ENCODE measurements at regions not wholly inside any gene's neighbourhood (a gene's known extent, or its start where the extent isn't known, plus 50 kb on each side); places are given as distances from the start of the nearest gene placed in this dataset.

GRCh38 chr1:57881639-57882038 lies 457.8 kb upstream of the DAB1 start:
- peaks cover 0 to 2% (median 0%) of the 10 kb centered on the region in 3 donors for H3K27me3 ChIP-seq (ENCODE audit: control insufficient read depth in 3 of 3, insufficient read depth in 3 of 3, low read length in 3 of 3)
- no peaks in the 10 kb centered on the region for H3K36me3 ChIP-seq (ENCODE audit: control insufficient read depth in 3 of 3, insufficient read depth in 2 of 3, low read depth in 1 of 3, low read length in 3 of 3)
- 69 to 85% (median 77%) methylated on average over 2 of the region's 2 CpGs for WGBS, 3 donors
- no peaks in the 10 kb centered on the region for H3K4me1 ChIP-seq (ENCODE audit: control insufficient read depth in 3 of 3, insufficient read depth in 2 of 3, low read depth in 1 of 3, low read length in 2 of 3)
- H3K4me3 ChIP-seq (ENCODE audit: low read depth in 1 of 3, low read length in 3 of 3): no peak overlapping the region
- no peaks in the 10 kb centered on the region for H3K9me3 ChIP-seq (ENCODE audit: control insufficient read depth in 2 of 2, insufficient read depth in 1 of 2, low read depth in 1 of 2, low read length in 1 of 2)
- FAIRE-seq (no peak), DNase-seq (no peak)
- no peak overlapping the region for H3K27ac ChIP-seq (ENCODE audit: low read depth in 1 of 3, low read length in 2 of 3)

- no peaks in the 10 kb centered on the region for H3K4me1 ChIP-seq (ENCODE audit: control insufficient read depth in 3 of 3, insufficient read depth in 2 of 3, low read depth in 1 of 3, low read length in 2 of 3)
- DNase-seq (no peak), FAIRE-seq (no peak)
- no peak overlapping the region for H3K27ac ChIP-seq (ENCODE audit: low read depth in 1 of 3, low read length in 2 of 3)
- H3K36me3 ChIP-seq (ENCODE audit: control insufficient read depth in 3 of 3, insufficient read depth in 2 of 3, low read depth in 1 of 3, low read length in 3 of 3): no peaks in the 10 kb centered on the region
- no peaks in the 10 kb centered on the region for H3K9me3 ChIP-seq (ENCODE audit: control insufficient read depth in 2 of 2, insufficient read depth in 1 of 2, low read depth in 1 of 2, low read length in 1 of 2)
- H3K4me3 ChIP-seq (ENCODE audit: low read depth in 1 of 3, low read length in 3 of 3): no peak overlapping the region
- WGBS, 3 donors: 72 to 76% (median 74%) methylated on average over 3 of the region's 3 CpGs
- H3K27me3 ChIP-seq (ENCODE audit: control insufficient read depth in 3 of 3, insufficient read depth in 3 of 3, low read length in 3 of 3): peaks cover 0 to 2% (median 2%) of the 10 kb centered on the region in 3 donors
These were observed 455.8 kb upstream of the DAB1 start for GRCh38 chr1:57879700-57880099.

GRCh38 chr1:57874418-57874877 lies 450.6 kb upstream of the DAB1 start:
- 3 to 35% (median 26%) methylated on average over 2 of the region's 2 CpGs for WGBS, 3 donors
- Histone ChIP-seq H3K4me1 (ENCODE audit: control insufficient read depth in 3 of 3, insufficient read depth in 2 of 3, low read depth in 1 of 3, low read length in 2 of 3) (peaks cover 0 to under 1% (median 0%) of the 10 kb centered on the region in 3 donors), H3K9me3 (ENCODE audit: control insufficient read depth in 2 of 2, insufficient read depth in 1 of 2, low read depth in 1 of 2, low read length in 1 of 2) (peaks cover 0 to 4% of the 10 kb centered on the region in 2 donors), H3K27me3 (ENCODE audit: control insufficient read depth in 3 of 3, insufficient read depth in 3 of 3, low read length in 3 of 3) (peaks cover 0 to 2% (median 0%) of the 10 kb centered on the region in 3 donors), H3K36me3 (ENCODE audit: control insufficient read depth in 3 of 3, insufficient read depth in 2 of 3, low read depth in 1 of 3, low read length in 3 of 3) (no peaks in the 10 kb centered on the region), H3K27ac (ENCODE audit: low read depth in 1 of 3, low read length in 2 of 3) (no peak overlapping the region), H3K4me3 (ENCODE audit: low read depth in 1 of 3, low read length in 3 of 3) (no peak overlapping the region)
- no peak for FAIRE-seq
- peak in 1 of 2 donors; percentile 30 for DNase-seq

- H3K4me3 ChIP-seq (ENCODE audit: low read depth in 1 of 3, low read length in 3 of 3): no peak overlapping the region
- no peaks in the 10 kb centered on the region for H3K36me3 ChIP-seq (ENCODE audit: control insufficient read depth in 3 of 3, insufficient read depth in 2 of 3, low read depth in 1 of 3, low read length in 3 of 3)
- no peak overlapping the region for H3K27ac ChIP-seq (ENCODE audit: low read depth in 1 of 3, low read length in 2 of 3)
- FAIRE-seq (no peak), DNase-seq (no peak)
- H3K9me3 ChIP-seq (ENCODE audit: control insufficient read depth in 2 of 2, insufficient read depth in 1 of 2, low read depth in 1 of 2, low read length in 1 of 2): peaks cover 0 to 4% of the 10 kb centered on the region in 2 donors
- H3K27me3 ChIP-seq (ENCODE audit: control insufficient read depth in 3 of 3, insufficient read depth in 3 of 3, low read length in 3 of 3): peaks cover 0 to 2% (median 0%) of the 10 kb centered on the region in 3 donors
- peaks cover 0 to 7% (median 0%) of the 10 kb centered on the region in 3 donors for H3K4me1 ChIP-seq (ENCODE audit: control insufficient read depth in 3 of 3, insufficient read depth in 2 of 3, low read depth in 1 of 3, low read length in 2 of 3)
These were observed 449.1 kb upstream of the DAB1 start for GRCh38 chr1:57872913-57873312.

- DNase-seq: peak; percentile 16 to 44
- H3K36me3 ChIP-seq (ENCODE audit: control insufficient read depth in 3 of 3, insufficient read depth in 2 of 3, low read depth in 1 of 3, low read length in 3 of 3): no peaks in the 10 kb centered on the region
- no peaks in the 10 kb centered on the region for H3K27me3 ChIP-seq (ENCODE audit: control insufficient read depth in 3 of 3, insufficient read depth in 3 of 3, low read length in 3 of 3)
- peaks cover 0 to 18% (median 3%) of the 10 kb centered on the region in 3 donors for H3K4me1 ChIP-seq (ENCODE audit: control insufficient read depth in 3 of 3, insufficient read depth in 2 of 3, low read depth in 1 of 3, low read length in 2 of 3)
- no peak for FAIRE-seq
- 16 to 47% (median 20%) methylated on average over 1 of the region's 1 CpG for WGBS, 3 donors
- H3K4me3 ChIP-seq (ENCODE audit: low read depth in 1 of 3, low read length in 3 of 3): no peak overlapping the region
- H3K27ac ChIP-seq (ENCODE audit: low read depth in 1 of 3, low read length in 2 of 3): no peak overlapping the region
- H3K9me3 ChIP-seq (ENCODE audit: control insufficient read depth in 2 of 2, insufficient read depth in 1 of 2, low read depth in 1 of 2, low read length in 1 of 2): peaks cover 0 to 8% of the 10 kb centered on the region in 2 donors
These were observed 445.0 kb upstream of the DAB1 start for GRCh38 chr1:57868908-57869307.

- Histone ChIP-seq H3K36me3 (ENCODE audit: control insufficient read depth in 3 of 3, insufficient read depth in 2 of 3, low read depth in 1 of 3, low read length in 3 of 3) (no peaks in the 10 kb centered on the region), H3K4me1 (ENCODE audit: control insufficient read depth in 3 of 3, insufficient read depth in 2 of 3, low read depth in 1 of 3, low read length in 2 of 3) (peaks cover 0 to 18% (median 3%) of the 10 kb centered on the region in 3 donors), H3K9me3 (ENCODE audit: control insufficient read depth in 2 of 2, insufficient read depth in 1 of 2, low read depth in 1 of 2, low read length in 1 of 2) (peaks cover 0 to 8% of the 10 kb centered on the region in 2 donors), H3K27me3 (ENCODE audit: control insufficient read depth in 3 of 3, insufficient read depth in 3 of 3, low read length in 3 of 3) (no peaks in the 10 kb centered on the region), H3K4me3 (ENCODE audit: low read depth in 1 of 3, low read length in 3 of 3) (no peak overlapping the region), H3K27ac (ENCODE audit: low read depth in 1 of 3, low read length in 2 of 3) (no peak overlapping the region)
- DNase-seq (no peak), FAIRE-seq (no peak)
- WGBS, 3 donors: 65 to 82% (median 75%) methylated on average over 3 of the region's 3 CpGs
These were observed 444.4 kb upstream of the DAB1 start for GRCh38 chr1:57868239-57868638.

GRCh38 chr1:57866998-57867397 lies 443.1 kb upstream of the DAB1 start:
- Histone ChIP-seq H3K4me3 (ENCODE audit: low read depth in 1 of 3, low read length in 3 of 3) (no peak overlapping the region), H3K36me3 (ENCODE audit: control insufficient read depth in 3 of 3, insufficient read depth in 2 of 3, low read depth in 1 of 3, low read length in 3 of 3) (no peaks in the 10 kb centered on the region), H3K4me1 (ENCODE audit: control insufficient read depth in 3 of 3, insufficient read depth in 2 of 3, low read depth in 1 of 3, low read length in 2 of 3) (peaks cover 0 to 18% (median 3%) of the 10 kb centered on the region in 3 donors), H3K27me3 (ENCODE audit: control insufficient read depth in 3 of 3, insufficient read depth in 3 of 3, low read length in 3 of 3) (no peaks in the 10 kb centered on the region), H3K27ac (ENCODE audit: low read depth in 1 of 3, low read length in 2 of 3) (peak overlapping the region in 2 of 3 donors; percentile 20 to 26), H3K9me3 (ENCODE audit: control insufficient read depth in 2 of 2, insufficient read depth in 1 of 2, low read depth in 1 of 2, low read length in 1 of 2) (peaks cover 0 to 4% of the 10 kb centered on the region in 2 donors)
- WGBS, 3 donors: 16 to 62% (median 33%) methylated on average over 8 of the region's 8 CpGs
- FAIRE-seq (no peak), DNase-seq (peak; percentile 80 to 86)

- H3K27me3 ChIP-seq (ENCODE audit: control insufficient read depth in 3 of 3, insufficient read depth in 3 of 3, low read length in 3 of 3): no peaks in the 10 kb centered on the region
- H3K27ac ChIP-seq (ENCODE audit: low read depth in 1 of 3, low read length in 2 of 3): peak overlapping the region in 2 of 3 donors; percentile 45 to 67
- no peaks in the 10 kb centered on the region for H3K9me3 ChIP-seq (ENCODE audit: control insufficient read depth in 2 of 2, insufficient read depth in 1 of 2, low read depth in 1 of 2, low read length in 1 of 2)
- no peaks in the 10 kb centered on the region for H3K36me3 ChIP-seq (ENCODE audit: control insufficient read depth in 3 of 3, insufficient read depth in 2 of 3, low read depth in 1 of 3, low read length in 3 of 3)
- FAIRE-seq (no peak), DNase-seq (peak; percentile 72 to 82)
- 23 to 56% (median 29%) methylated on average over 5 of the region's 5 CpGs for WGBS, 3 donors
- no peak overlapping the region for H3K4me3 ChIP-seq (ENCODE audit: low read depth in 1 of 3, low read length in 3 of 3)
- H3K4me1 ChIP-seq (ENCODE audit: control insufficient read depth in 3 of 3, insufficient read depth in 2 of 3, low read depth in 1 of 3, low read length in 2 of 3): peaks cover 0 to 5% (median 0%) of the 10 kb centered on the region in 3 donors
These were observed 437.2 kb upstream of the DAB1 start for GRCh38 chr1:57860931-57861565.

- H3K4me1 ChIP-seq (ENCODE audit: control insufficient read depth in 3 of 3, insufficient read depth in 2 of 3, low read depth in 1 of 3, low read length in 2 of 3): peaks cover 0 to 5% (median 0%) of the 10 kb centered on the region in 3 donors
- H3K27me3 ChIP-seq (ENCODE audit: control insufficient read depth in 3 of 3, insufficient read depth in 3 of 3, low read length in 3 of 3): no peaks in the 10 kb centered on the region
- no peak for DNase-seq
- no peaks in the 10 kb centered on the region for H3K36me3 ChIP-seq (ENCODE audit: control insufficient read depth in 3 of 3, insufficient read depth in 2 of 3, low read depth in 1 of 3, low read length in 3 of 3)
- FAIRE-seq: no peak
- H3K27ac ChIP-seq (ENCODE audit: low read depth in 1 of 3, low read length in 2 of 3): peak overlapping the region in 1 of 3 donors; percentile 67
- H3K4me3 ChIP-seq (ENCODE audit: low read depth in 1 of 3, low read length in 3 of 3): no peak overlapping the region
- WGBS, 3 donors: 77 to 90% (median 86%) methylated on average over 3 of the region's 3 CpGs
- H3K9me3 ChIP-seq (ENCODE audit: control insufficient read depth in 2 of 2, insufficient read depth in 1 of 2, low read depth in 1 of 2, low read length in 1 of 2): no peaks in the 10 kb centered on the region
These were observed 436.5 kb upstream of the DAB1 start for GRCh38 chr1:57860325-57860724.

Measured in small intestine (tissue), 7 donors.